Brain microvascular endothelial cell (primary cell): ENCODE measurements at regions not wholly inside any gene's neighbourhood (a gene's known extent, or its start where the extent isn't known, plus 50 kb on each side); places are given as distances from the start of the nearest gene placed in this dataset.

ENCODE experiments used
- DNase-seq: peaks from one replicate; pipeline ENCODE4 v3.0.0-alpha.2; 2020
- H3K27ac ChIP-seq: fragments of 250-450 bp; sonication (Bioruptor Pico); 2 replicates; pipeline ENCODE4 v1.5.1; 2020; ENCODE audit warnings: mild to moderate bottlenecking, moderate library complexity
- H3K27me3 ChIP-seq: fragments of 250-450 bp; sonication (Bioruptor Pico); replicated peaks from 2 replicates; pipeline ENCODE4 v1.5.1; 2020; ENCODE audit warnings: mild to moderate bottlenecking
- H3K36me3 ChIP-seq: fragments of 250-450 bp; sonication (Bioruptor Pico); replicated peaks from 2 replicates; pipeline ENCODE4 v1.5.1; 2020; ENCODE audit warnings: mild to moderate bottlenecking
- H3K4me3 ChIP-seq: 2 replicates; pipeline ENCODE4 v1.5.1; 2011; ENCODE audit warnings: low read depth, mild to moderate bottlenecking, control low read depth, low read length, moderate library complexity
- CTCF ChIP-seq: IDR thresholded peaks from 2 replicates; pipeline ENCODE4 v1.5.1; 2011; ENCODE audit warnings: low read depth, mild to moderate bottlenecking, moderate library complexity, low read length, control low read depth, inconsistent platforms; ENCODE audit errors: missing control alignments
- in situ Hi-C: cut with HindIII; loops from 2 replicates; pipeline ENCODE4 v1.10.0; 2017; ENCODE audit warnings: low sequenced_read_pairs, low pct_ligation_motif_present

- no peak overlapping the region for H3K4me3 ChIP-seq
- no peak overlapping the region for H3K27ac ChIP-seq
- in situ Hi-C loops: no loop called here
- H3K36me3 ChIP-seq: no peaks in the 10 kb centered on the region
- H3K27me3 ChIP-seq: no peaks in the 10 kb centered on the region
- TF ChIP-seq CTCF: no peak
- DNase-seq: no peak
Observed at GRCh38 chr14:83133981-83134645, 1600.5 kb upstream of the SEL1L start.

GRCh38 chr14:83140756-83141155 lies 1607.1 kb upstream of the SEL1L start:
- Histone ChIP-seq H3K4me3 (no peak overlapping the region), H3K27ac (no peak overlapping the region), H3K27me3 (no peaks in the 10 kb centered on the region), H3K36me3 (no peaks in the 10 kb centered on the region)
- in situ Hi-C loops: no loop called here
- no peak for DNase-seq
- TF ChIP-seq CTCF: no peak

GRCh38 chr14:83147006-83147405 lies 1613.4 kb upstream of the SEL1L start:
- H3K27ac ChIP-seq: no peak overlapping the region
- TF ChIP-seq CTCF: no peak
- DNase-seq: no peak
- H3K36me3 ChIP-seq: no peaks in the 10 kb centered on the region
- in situ Hi-C loops: no loop called here
- H3K27me3 ChIP-seq: no peaks in the 10 kb centered on the region
- H3K4me3 ChIP-seq: no peak overlapping the region

GRCh38 chr14:83151571-83151970 lies 1617.9 kb upstream of the SEL1L start:
- in situ Hi-C loops: no loop called here
- Histone ChIP-seq H3K4me3 (no peak overlapping the region), H3K27ac (no peak overlapping the region), H3K27me3 (no peaks in the 10 kb centered on the region), H3K36me3 (no peaks in the 10 kb centered on the region)
- DNase-seq: no peak
- no peak for TF ChIP-seq CTCF

- TF ChIP-seq CTCF: no peak
- H3K4me3 ChIP-seq: no peak overlapping the region
- DNase-seq: no peak
- H3K27ac ChIP-seq: no peak overlapping the region
- H3K27me3 ChIP-seq: no peaks in the 10 kb centered on the region
- no peaks in the 10 kb centered on the region for H3K36me3 ChIP-seq
- in situ Hi-C loops: no loop called here
Observed at GRCh38 chr14:83153081-83153480, 1619.4 kb upstream of the SEL1L start.

- DNase-seq: no peak
- H3K4me3 ChIP-seq: no peak overlapping the region
- H3K27ac ChIP-seq: no peak overlapping the region
- in situ Hi-C loops: no loop called here
- no peak for TF ChIP-seq CTCF
- no peaks in the 10 kb centered on the region for H3K27me3 ChIP-seq
- H3K36me3 ChIP-seq: no peaks in the 10 kb centered on the region
Observed at GRCh38 chr14:83162361-83162929, 1628.8 kb upstream of the SEL1L start.
